HCT116 (cell line): ENCODE measurements at regions not wholly inside any gene's neighbourhood (a gene's known extent, or its start where the extent isn't known, plus 50 kb on each side); places are given as distances from the start of the nearest gene placed in this dataset.

Experiments
- ATAC-seq: fragments of 200-7000 bp; cut with Tn5 transposase; 2 replicates; pipeline ENCODE4 v1.9.1; 2020; ENCODE audit warnings: mild to moderate bottlenecking, moderate library complexity
- BruUV-seq: library from RNA; stranded (reverse); fragments of 400-500 nt; replicated peaks from 2 replicates; lab custom pipeline; 2021; lab: Mats Ljungman, UMichigan
- CTCF ChIA-PET: fragments of 300-600 bp; sonication (Branson Sonifier 250); formaldehyde crosslinking; loops from one replicate; lab custom pipeline; 2021; ENCODE audit warnings: antibody characterized with exemption; lab: Charles Lee
- POLR2A ChIA-PET: fragments of 300-600, 350-600 bp; sonication (Branson Sonifier 250); formaldehyde crosslinking; loops from one replicate; lab custom pipeline; 2021; ENCODE audit warnings: antibody characterized with exemption; lab: Charles Lee
- RAD21 ChIA-PET, 2 experiments: fragments of 300-600 bp; sonication (Branson Sonifier 250); formaldehyde crosslinking; loops; one replicate each; lab custom pipeline; 2023; ENCODE audit warnings: low total read pairs in 2 of 2; ENCODE audit not compliant: uncharacterized antibody in 2 of 2, unreplicated experiment in 2 of 2, low non-redundant PET in 1 of 2; lab: Charles Lee
- DNase-seq: peaks from one replicate; pipeline ENCODE4 v3.0.0-alpha.2; 2010; ENCODE audit warnings: low read depth, low spot score
- H2AFZ ChIP-seq: fragments of 200-600 bp; shearing (Covaris generic), sonication (generic); 2 replicates; pipeline ENCODE4 v1.6.1; 2017; ENCODE audit warnings: low read depth, mixed run types, mixed read lengths, antibody characterized with exemption, low read length; ENCODE audit not compliant: poor library complexity, severe bottlenecking
- H3K27ac ChIP-seq: 2 replicates; pipeline ENCODE4 v1.5.1; 2012; ENCODE audit warnings: low read depth, low read length
- H3K27me3 ChIP-seq: fragments of 200-600 bp; sonication (generic); 2 replicates; pipeline ENCODE4 v1.6.1; 2016; ENCODE audit warnings: mixed run types, low read length, mixed read lengths; ENCODE audit not compliant: insufficient read depth
- H3K36me3 ChIP-seq, 2 experiments: fragments of 200-500 bp in 1 of 2; fragments of 200-600 bp in 1 of 2; sonication (Bioruptor generic) in 1 of 2; sonication (generic) in 1 of 2; 2 replicates each; pipeline versions ENCODE4 v1.5.1 to v1.6.1; 2014 to 2016; ENCODE audit warnings: low read length in 2 of 2, inconsistent platforms in 1 of 2, mixed read lengths in 1 of 2, mixed run types in 1 of 2; ENCODE audit not compliant: insufficient read depth in 2 of 2, control insufficient read depth in 1 of 2
- H3K4me1 ChIP-seq, 2 experiments: fragments of 200-600 bp in 1 of 2; sonication (generic) in 1 of 2; 2 replicates each; pipeline versions ENCODE4 v1.5.1 to v1.6.1; 2012 to 2017; ENCODE audit warnings: low read length in 2 of 2, inconsistent platforms in 1 of 2, mild to moderate bottlenecking in 1 of 2, mixed read lengths in 1 of 2, mixed run types in 1 of 2, moderate library complexity in 1 of 2; ENCODE audit not compliant: insufficient read depth in 2 of 2, control insufficient read depth in 1 of 2
- H3K4me2 ChIP-seq: fragments of 200-600 bp; sonication (generic); 2 replicates; pipeline ENCODE4 v1.6.1; 2017; ENCODE audit warnings: mixed run types, low read length, mixed read lengths
- H3K4me3 ChIP-seq, 2 experiments: fragments of 200-600 bp in 1 of 2; sonication (generic) in 1 of 2; replicated peaks in 1 of 2; 2 replicates each; pipeline ENCODE4 v1.5.1; 2011 to 2016; ENCODE audit warnings: low read length in 2 of 2, control low read depth in 1 of 2, low read depth in 1 of 2, mild to moderate bottlenecking in 1 of 2, mixed read lengths in 1 of 2, mixed run types in 1 of 2
- H3K79me2 ChIP-seq: fragments of 200-600 bp; sonication (generic); 2 replicates; pipeline ENCODE4 v1.6.1; 2017; ENCODE audit warnings: mild to moderate bottlenecking, mixed run types, low read length, moderate library complexity, mixed read lengths; ENCODE audit not compliant: insufficient read depth
- H3K9ac ChIP-seq: fragments of 200-600 bp; sonication (generic); 2 replicates; pipeline ENCODE4 v1.6.1; 2016; ENCODE audit warnings: low read length, mixed read lengths
- H3K9me2 ChIP-seq: fragments of 200-600 bp; sonication (generic), shearing (Covaris generic); 2 replicates; pipeline ENCODE4 v1.6.1; 2017; ENCODE audit warnings: mixed run types, mild to moderate bottlenecking, moderate library complexity; ENCODE audit not compliant: insufficient read depth
- H3K9me3 ChIP-seq, 2 experiments: fragments of 200-500 bp in 1 of 2; fragments of 200-600 bp in 1 of 2; sonication (Bioruptor generic) in 1 of 2; sonication (generic) in 1 of 2; 2 replicates each; pipeline ENCODE4 v1.6.1; 2014 to 2017; ENCODE audit warnings: low read length in 2 of 2, mixed read lengths in 2 of 2, inconsistent platforms in 1 of 2, low read depth in 1 of 2, mild to moderate bottlenecking in 1 of 2, mixed run types in 1 of 2, moderate library complexity in 1 of 2; ENCODE audit not compliant: control insufficient read depth in 1 of 2, insufficient read depth in 1 of 2
- H4K20me1 ChIP-seq: fragments of 200-600 bp; sonication (generic), shearing (Covaris generic); 2 replicates; pipeline ENCODE4 v1.6.1; 2017; ENCODE audit warnings: mixed run types, mild to moderate bottlenecking, moderate library complexity; ENCODE audit not compliant: insufficient read depth
- ATF3 ChIP-seq: IDR thresholded peaks from 2 replicates; pipeline ENCODE4 v1.6.1; 2012
- CEBPB ChIP-seq: IDR thresholded peaks from 2 replicates; pipeline ENCODE4 v1.6.1; 2012; ENCODE audit warnings: low read depth
- ELF1 ChIP-seq: IDR thresholded peaks from 2 replicates; pipeline ENCODE4 v1.6.1; 2012; ENCODE audit warnings: low read depth, borderline replicate concordance
- EZH2phosphoT487 ChIP-seq: fragments of 200-600 bp; IDR thresholded peaks from 2 replicates; pipeline ENCODE4 v1.6.1; 2018; ENCODE audit warnings: antibody characterized with exemption, borderline replicate concordance
- FOSL1 ChIP-seq: IDR thresholded peaks from 2 replicates; pipeline ENCODE4 v1.6.1; 2012; ENCODE audit warnings: low read depth
- REST ChIP-seq: IDR thresholded peaks from 2 replicates; pipeline ENCODE4 v1.6.1; 2012; ENCODE audit warnings: low read depth
- SIN3A ChIP-seq: IDR thresholded peaks from 2 replicates; pipeline ENCODE4 v1.6.1; 2012; ENCODE audit warnings: low read depth
- SP1 ChIP-seq: IDR thresholded peaks from 2 replicates; pipeline ENCODE4 v1.6.1; 2012; ENCODE audit warnings: low read depth
- SRF ChIP-seq: IDR thresholded peaks from 2 replicates; pipeline ENCODE4 v1.6.1; 2012; ENCODE audit warnings: low read depth
- TCF7L2 ChIP-seq: IDR thresholded peaks from 2 replicates; pipeline ENCODE4 v1.7.0; 2011; ENCODE audit warnings: borderline replicate concordance, inconsistent platforms; ENCODE audit not compliant: insufficient read depth, insufficient read length; ENCODE audit errors: extremely low read depth
- YY1 ChIP-seq: IDR thresholded peaks from 2 replicates; pipeline ENCODE4 v1.6.1; 2011; ENCODE audit warnings: low read length, low read depth, moderate library complexity, mild to moderate bottlenecking; ENCODE audit not compliant: insufficient replicate concordance; ENCODE audit errors: extremely low read depth
- ZBTB33 ChIP-seq: IDR thresholded peaks from 2 replicates; pipeline ENCODE4 v1.6.1; 2011; ENCODE audit warnings: mild to moderate bottlenecking, low read length, moderate library complexity; ENCODE audit not compliant: insufficient replicate concordance; ENCODE audit errors: extremely low read depth
- intact Hi-C: fragments of 100-400 bp; cut with micrococcal nuclease; formaldehyde crosslinking; loops from 2 replicates; pipeline ENCODE4 v1.10.0; 2022
- TF ChIP-seq, protein P1 (sequence below): IDR thresholded peaks from 2 replicates; pipeline ENCODE4 v1.6.1; 2012

DNA sequence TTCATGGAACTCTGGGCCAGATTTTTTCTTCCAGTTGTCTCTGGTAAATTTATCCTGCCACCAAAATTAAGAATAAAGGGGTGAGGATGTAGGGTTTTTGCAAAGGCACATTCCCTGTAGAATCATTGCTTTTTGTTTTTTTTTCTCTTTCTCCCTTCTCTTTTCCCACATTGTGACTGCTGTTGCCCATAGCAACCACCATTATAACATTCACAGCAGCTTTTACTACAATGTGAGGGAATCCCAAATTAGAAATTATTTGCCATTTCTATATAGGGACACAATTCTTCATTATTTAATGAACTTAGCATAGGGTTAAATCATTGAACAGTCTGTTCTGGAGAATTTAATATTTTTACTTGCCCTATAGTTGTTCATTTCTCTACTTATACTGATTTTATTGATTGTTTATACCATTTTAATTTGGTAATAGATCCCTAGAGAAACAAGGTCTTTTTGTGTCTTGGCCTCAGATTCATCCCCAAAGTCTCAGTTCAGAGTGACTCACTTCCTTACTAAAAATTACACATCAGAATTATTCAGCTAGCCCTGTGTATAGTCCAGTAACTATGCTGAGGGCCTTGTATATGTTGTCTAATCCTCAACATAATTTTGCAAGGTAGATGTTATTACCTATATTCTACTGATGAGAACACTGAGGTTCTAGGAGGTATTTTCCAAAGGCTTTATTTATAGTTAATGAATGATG, 80.8 kb upstream of the ANK2 start:
- Histone ChIP-seq H4K20me1 (no peaks in the 10 kb centered on the region), H3K9me3 (no peaks in the 10 kb centered on the region), H3K4me3 (no peak overlapping the region), H3K27me3 (no peaks in the 10 kb centered on the region), H3K27ac (no peak overlapping the region), H3K9ac (no peak overlapping the region), H3K4me2 (no peak overlapping the region), H3K9me2 (no peaks in the 10 kb centered on the region), H3K79me2 (no peaks in the 10 kb centered on the region), H2AFZ (no peak overlapping the region), H3K4me1 (no peaks in the 10 kb centered on the region), H3K36me3 (no peaks in the 10 kb centered on the region)
- DNase-seq (no peak), ATAC-seq (no peak)
- POLR2A ChIA-PET, result no interaction called here
- TF ChIP-seq CEBPB, result no peak
- TF ChIP-seq, protein P1, sequence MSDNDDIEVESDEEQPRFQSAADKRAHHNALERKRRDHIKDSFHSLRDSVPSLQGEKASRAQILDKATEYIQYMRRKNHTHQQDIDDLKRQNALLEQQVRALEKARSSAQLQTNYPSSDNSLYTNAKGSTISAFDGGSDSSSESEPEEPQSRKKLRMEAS, result no peak
- no peak for TF ChIP-seq SIN3A
- no peak for TF ChIP-seq FOSL1
- TF ChIP-seq ELF1, result no peak
- no peak for TF ChIP-seq EZH2phosphoT487
- TF ChIP-seq SRF, result no peak
- no peak for TF ChIP-seq TCF7L2
- TF ChIP-seq SP1, result no peak
- no peak for TF ChIP-seq YY1
- TF ChIP-seq REST, result no peak
- no peak for TF ChIP-seq ATF3
- TF ChIP-seq ZBTB33, result no peak
- CTCF ChIA-PET, result no interaction called here
- BruUV-seq, result no TSS peak
- intact Hi-C loops, result no loop called here
- RAD21 ChIA-PET, result no interaction called here
